K562 (cell line): ENCODE measurements at regions not wholly inside any gene's neighbourhood (a gene's known extent, or its start where the extent isn't known, plus 50 kb on each side); places are given as distances from the start of the nearest gene placed in this dataset.

Source experiments
- ATAC-seq: fragments of 200-7000 bp; cut with Tn5 transposase; 3 replicates; pipeline ENCODE4 v1.9.1; 2020; ENCODE audit warnings: moderate library complexity
- BruUV-seq: library from RNA; stranded (reverse); fragments of 400-500 nt; replicated peaks from 2 replicates; lab custom pipeline; 2021; lab: Mats Ljungman, UMichigan
- CTCF ChIA-PET: fragments of 300-600 bp; formaldehyde crosslinking; extraction: SDS; loops from one replicate; lab custom pipeline; 2021; ENCODE audit warnings: low intra/inter-chr PET ratio; lab: Yijun Ruan, JAX
- POLR2A ChIA-PET: fragments of 300-600, 350-650 bp; sonication (Branson Sonifier 250); formaldehyde crosslinking; extraction: SDS; loops from one replicate; lab custom pipeline; 2021; ENCODE audit warnings: antibody characterized with exemption, inconsistent platforms; lab: Yijun Ruan, JAX
- DNase-seq, 4 experiments: peaks; one replicate each; pipeline versions ENCODE4 v3.0.0 to v3.0.0-alpha.2; 2011 to 2018; ENCODE audit warnings: low spot score in 3 of 4, mixed read lengths in 3 of 4; ENCODE audit errors: extremely low read depth in 1 of 4
- FAIRE-seq: peaks from 2 replicates; lab custom pipeline; 2011; peaks lifted over from hg19 to GRCh38; lab: Jason Lieb, UNC
- H2AFZ ChIP-seq: 2 replicates; pipeline ENCODE4 v1.6.0; 2011; ENCODE audit warnings: low read depth, low read length, control low read depth, inconsistent platforms
- H3K27ac ChIP-seq: fragments of 200-600 bp; 3 replicates; pipeline ENCODE4 v1.8.0; 2011; ENCODE audit warnings: low read depth, mild to moderate bottlenecking, control low read depth, inconsistent platforms, low read length, moderate library complexity, mixed read lengths; ENCODE audit errors: extremely low read depth
- H3K27me3 ChIP-seq, 2 experiments: fragments of 300-600 bp in 1 of 2; 2 replicates in 1 of 2; 3 replicates in 1 of 2; pipeline versions ENCODE4 v1.6.0 to v1.8.0; 2011; ENCODE audit warnings: inconsistent platforms in 2 of 2, low read length in 2 of 2, mild to moderate bottlenecking in 1 of 2, mixed read lengths in 1 of 2, moderate library complexity in 1 of 2; ENCODE audit not compliant: control insufficient read depth in 2 of 2, insufficient read depth in 2 of 2
- H3K36me3 ChIP-seq: fragments of 300-600 bp; 3 replicates; pipeline ENCODE4 v1.8.0; 2011; ENCODE audit warnings: mild to moderate bottlenecking, low read length, inconsistent platforms; ENCODE audit not compliant: control insufficient read depth, insufficient read depth
- H3K4me1 ChIP-seq, 2 experiments: fragments of 200-600 bp in 1 of 2; replicated peaks in 1 of 2; 2 replicates in 1 of 2; 3 replicates in 1 of 2; pipeline versions ENCODE4 v1.5.1 to v1.8.0; 2011; ENCODE audit warnings: inconsistent platforms in 2 of 2, low read length in 2 of 2, mild to moderate bottlenecking in 1 of 2, mixed read lengths in 1 of 2, moderate library complexity in 1 of 2; ENCODE audit not compliant: control insufficient read depth in 2 of 2, insufficient read depth in 2 of 2
- H3K4me2 ChIP-seq: 2 replicates; pipeline ENCODE4 v1.6.1; 2011; ENCODE audit warnings: low read length, control low read depth, inconsistent platforms, mixed read lengths; ENCODE audit not compliant: insufficient read depth
- H3K4me3 ChIP-seq: fragments of 200-600 bp; sonication (generic), shearing (Covaris generic); 2 replicates; pipeline ENCODE4 v1.5.1; 2016; ENCODE audit warnings: control low read depth, inconsistent platforms
- H3K79me2 ChIP-seq: fragments of 200-600 bp; 3 replicates; pipeline ENCODE4 v1.8.0; 2011; ENCODE audit warnings: low read length, inconsistent platforms; ENCODE audit not compliant: control insufficient read depth, insufficient read depth
- H3K9ac ChIP-seq, 2 experiments: 2 replicates each; pipeline versions ENCODE4 v1.6.0 to v1.6.1; 2011; ENCODE audit warnings: low read depth in 2 of 2, low read length in 2 of 2, control low read depth in 1 of 2, inconsistent platforms in 1 of 2, mild to moderate bottlenecking in 1 of 2, mixed read lengths in 1 of 2; ENCODE audit not compliant: insufficient read depth in 1 of 2
- H3K9me1 ChIP-seq: one replicate; pipeline ENCODE4 v1.6.0; 2011; ENCODE audit warnings: inconsistent platforms, mild to moderate bottlenecking, low read length, moderate library complexity; ENCODE audit not compliant: control insufficient read depth, insufficient read depth
- H3K9me3 ChIP-seq: replicated peaks from 2 replicates; pipeline ENCODE4 v1.5.1; 2011; ENCODE audit warnings: low read depth, low read length, inconsistent platforms; ENCODE audit not compliant: control insufficient read depth, insufficient read depth
- H4K20me1 ChIP-seq: replicated peaks from 2 replicates; pipeline ENCODE4 v1.6.1; 2011; ENCODE audit warnings: low read length, inconsistent platforms, mixed read lengths; ENCODE audit not compliant: control insufficient read depth, insufficient read depth
- BHLHE40 ChIP-seq: IDR thresholded peaks from 2 replicates; pipeline ENCODE4 v1.6.1; 2011; ENCODE audit warnings: low read length, improper control_type of control experiment
- CBFA2T3 ChIP-seq: fragments of 450-650 bp; IDR thresholded peaks from 2 replicates; pipeline ENCODE4 v1.6.1; 2017
- CEBPB ChIP-seq: fragments of 450-650 bp; IDR thresholded peaks from 2 replicates; pipeline ENCODE4 v1.6.1; 2016; ENCODE audit warnings: missing genetic modification characterization, missing compliant biosample characterization
- EHMT2 ChIP-seq: fragments of 450-650 bp; IDR thresholded peaks from 2 replicates; pipeline ENCODE4 v1.6.1; 2018; ENCODE audit warnings: antibody characterized with exemption
- GTF2E2 ChIP-seq: fragments of 200-800 bp; sonication (Bioruptor generic); IDR thresholded peaks from 2 replicates; pipeline ENCODE4 v1.6.1; 2016; ENCODE audit warnings: missing genetic modification characterization, missing compliant biosample characterization
- HDAC6 ChIP-seq: IDR thresholded peaks from 2 replicates; pipeline ENCODE4 v1.6.1; 2012; ENCODE audit warnings: low read depth, mild to moderate bottlenecking, control low read depth, inconsistent platforms, low read length, moderate library complexity
- HINFP ChIP-seq: fragments of 450-650 bp; conservative IDR thresholded peaks from 2 replicates; pipeline ENCODE4 v1.6.1; 2016; ENCODE audit warnings: missing genetic modification characterization, low read depth, mild to moderate bottlenecking, control low read depth, missing compliant biosample characterization
- MAZ ChIP-seq, 2 experiments: fragments of 450-650 bp in 1 of 2; sonication (generic) in 1 of 2; formaldehyde crosslinking; IDR thresholded peaks in 1 of 2; conservative IDR thresholded peaks in 1 of 2; 2 replicates each; pipeline versions ENCODE4 v1.4.0 to v1.5.0; 2020; ENCODE audit warnings: mild to moderate bottlenecking in 1 of 2, missing genetic modification reagents in 1 of 2
- MTA3 ChIP-seq: fragments of 450-650 bp; formaldehyde crosslinking; IDR thresholded peaks from 2 replicates; pipeline ENCODE4 v1.6.1; 2017; ENCODE audit warnings: mild to moderate bottlenecking, borderline replicate concordance
- TCF15 ChIP-seq: fragments of 250-450 bp; sonication (Bioruptor Pico); IDR thresholded peaks from 2 replicates; pipeline ENCODE4 v1.8.0; 2022; ENCODE audit warnings: moderate library complexity, mild to moderate bottlenecking, inconsistent platforms
- TRIM24 ChIP-seq, 2 experiments: fragments of 450-650 bp; IDR thresholded peaks; 2 replicates each; pipeline ENCODE4 v1.6.1; 2016
- ZNF134 ChIP-seq: fragments of 250-450 bp; sonication (Bioruptor Pico); conservative IDR thresholded peaks from 2 replicates; pipeline ENCODE4 v1.4.0; 2020
- ZNF41 ChIP-seq: fragments of 250-450 bp; sonication (Bioruptor Pico); conservative IDR thresholded peaks from 2 replicates; pipeline ENCODE4 v1.4.0; 2020; ENCODE audit warnings: mild to moderate bottlenecking
- ZNF589 ChIP-seq: fragments of 200-800 bp; sonication (Bioruptor generic); IDR thresholded peaks from 2 replicates; pipeline ENCODE4 v1.6.1; 2016; ENCODE audit warnings: low read depth, missing genetic modification characterization, missing compliant biosample characterization
- ZNF740 ChIP-seq, 3 experiments: fragments of 200-800 bp in 1 of 3; sonication (Bioruptor generic) in 1 of 3; sonication (generic) in 1 of 3; formaldehyde crosslinking in 1 of 3; IDR thresholded peaks; 2 replicates each; pipeline versions ENCODE4 v1.6.1 to v1.8.0; 2016 to 2022; ENCODE audit warnings: mild to moderate bottlenecking in 2 of 3, missing compliant biosample characterization in 2 of 3, missing genetic modification characterization in 2 of 3, missing genetic modification reagents in 1 of 3
- WGBS: fragments of 100-300 bp; shearing (Covaris generic); methylation state at CpG from one replicate; pipeline ENCODE4 v1.1.6; 2016; ENCODE audit warnings: low coverage, mixed read lengths; ENCODE audit not compliant: insufficient coverage; ENCODE audit errors: missing lambda C conversion rate; 5-methylcytosine and 5-hydroxymethylcytosine counted together
- in situ Hi-C: fragments of 300-500 bp; cut with MboI; formaldehyde crosslinking; loops from 4 replicates; pipeline ENCODE4 v1.15.0; 2018; ENCODE audit warnings: inconsistent platforms, mixed read lengths
- intact Hi-C: fragments of 100-400 bp; cut with micrococcal nuclease; formaldehyde crosslinking; loops from 2 replicates; pipeline ENCODE4 v1.14.2; 2022

- TF ChIP-seq BHLHE40 = no peak
- TF ChIP-seq TCF15 = no peak
- TF ChIP-seq GTF2E2 (tag) = no peak
- no peak for TF ChIP-seq EHMT2
- no peak for TF ChIP-seq ZNF589 (CRISPR knock-in tag)
- TF ChIP-seq, all 486 proteins: peak for 0
Measured at GRCh38 chr4:148944136-148944838, 502.1 kb upstream of the NR3C2 start (continued).

GRCh38 chr4:148934926-148935578 lies 492.8 kb upstream of the NR3C2 start:
- no peaks in the 10 kb centered on the region for H4K20me1 ChIP-seq
- in situ Hi-C loops = no loop called here
- H3K4me1 ChIP-seq = no peaks in the 10 kb centered on the region
- no peak for TF ChIP-seq ZNF740 (CRISPR knock-in tag; IDR thresholded peaks at IDR 0.05)
- no peak for TF ChIP-seq ZNF740 (tag; IDR thresholded peaks at IDR 0.05)
- no peak for TF ChIP-seq HDAC6
- no peak for TF ChIP-seq HINFP (tag)
- TF ChIP-seq TRIM24 (IDR thresholded peaks at IDR 0.05) = no peak
- TF ChIP-seq MAZ (CRISPR knock-in tag; conservative IDR thresholded peaks at IDR 0.05 in 1 of 2, IDR thresholded peaks at IDR 0.05 in 1 of 2) = no peak
- TF ChIP-seq ZNF41 (CRISPR knock-in tag) = no peak
- TF ChIP-seq ZNF134 (CRISPR knock-in tag) = no peak
- no peak for TF ChIP-seq CEBPB
- TF ChIP-seq CBFA2T3 = no peak
- no peak for TF ChIP-seq MTA3
- H3K79me2 ChIP-seq = no peaks in the 10 kb centered on the region
- H3K27me3 ChIP-seq = no peaks in the 10 kb centered on the region
- no peaks in the 10 kb centered on the region for H3K9me1 ChIP-seq
- BruUV-seq = no TSS peak
- FAIRE-seq = no peak
- no peak overlapping the region for H3K9ac ChIP-seq
- no peaks in the 10 kb centered on the region for H3K36me3 ChIP-seq
- no peak overlapping the region for H3K4me3 ChIP-seq
- no peak for ATAC-seq
- no peak overlapping the region for H3K4me2 ChIP-seq
- DNase-seq = no peak
- WGBS = 3% methylated on average over 3 of the region's 3 CpGs
- POLR2A ChIA-PET = no interaction called here
- H3K9me3 ChIP-seq = no peaks in the 10 kb centered on the region
- H2AFZ ChIP-seq = no peak overlapping the region
- H3K27ac ChIP-seq = no peak overlapping the region
- CTCF ChIA-PET = no interaction called here
- intact Hi-C loops = no loop called here
